ENCODE measurements at regions not wholly inside any gene's neighbourhood (a gene's known extent, or its start where the extent isn't known, plus 50 kb on each side); places are given as distances from the start of the nearest gene placed in this dataset.

DNA sequence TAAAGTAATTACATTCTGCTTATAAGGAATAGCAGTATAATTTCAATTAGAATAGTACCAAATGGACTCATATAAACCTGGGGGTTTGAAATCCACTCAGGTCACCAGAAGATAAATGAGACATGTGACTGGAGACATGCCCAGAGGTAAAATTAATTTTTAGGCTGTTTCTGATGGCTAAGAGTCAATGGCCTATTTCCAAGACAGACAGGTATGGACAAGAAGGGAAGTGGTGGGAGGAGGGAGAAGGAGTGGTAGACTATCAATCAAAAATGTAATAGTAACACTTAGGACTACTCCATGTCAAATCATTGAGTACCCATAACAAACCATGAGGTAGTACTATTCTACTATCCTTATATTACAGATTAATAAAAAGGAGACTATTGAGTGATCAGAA is 544.0 kb downstream of the GALC start:
- TF ChIP-seq, protein P1, sequence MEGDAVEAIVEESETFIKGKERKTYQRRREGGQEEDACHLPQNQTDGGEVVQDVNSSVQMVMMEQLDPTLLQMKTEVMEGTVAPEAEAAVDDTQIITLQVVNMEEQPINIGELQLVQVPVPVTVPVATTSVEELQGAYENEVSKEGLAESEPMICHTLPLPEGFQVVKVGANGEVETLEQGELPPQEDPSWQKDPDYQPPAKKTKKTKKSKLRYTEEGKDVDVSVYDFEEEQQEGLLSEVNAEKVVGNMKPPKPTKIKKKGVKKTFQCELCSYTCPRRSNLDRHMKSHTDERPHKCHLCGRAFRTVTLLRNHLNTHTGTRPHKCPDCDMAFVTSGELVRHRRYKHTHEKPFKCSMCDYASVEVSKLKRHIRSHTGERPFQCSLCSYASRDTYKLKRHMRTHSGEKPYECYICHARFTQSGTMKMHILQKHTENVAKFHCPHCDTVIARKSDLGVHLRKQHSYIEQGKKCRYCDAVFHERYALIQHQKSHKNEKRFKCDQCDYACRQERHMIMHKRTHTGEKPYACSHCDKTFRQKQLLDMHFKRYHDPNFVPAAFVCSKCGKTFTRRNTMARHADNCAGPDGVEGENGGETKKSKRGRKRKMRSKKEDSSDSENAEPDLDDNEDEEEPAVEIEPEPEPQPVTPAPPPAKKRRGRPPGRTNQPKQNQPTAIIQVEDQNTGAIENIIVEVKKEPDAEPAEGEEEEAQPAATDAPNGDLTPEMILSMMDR (conservative IDR thresholded peaks at IDR 0.05; ENCODE audit: low read depth, low read length): no peak
- no peaks in the 10 kb centered on the region for H3K4me1 ChIP-seq (ENCODE audit: low read depth, poor library complexity, severe bottlenecking)

DNA sequence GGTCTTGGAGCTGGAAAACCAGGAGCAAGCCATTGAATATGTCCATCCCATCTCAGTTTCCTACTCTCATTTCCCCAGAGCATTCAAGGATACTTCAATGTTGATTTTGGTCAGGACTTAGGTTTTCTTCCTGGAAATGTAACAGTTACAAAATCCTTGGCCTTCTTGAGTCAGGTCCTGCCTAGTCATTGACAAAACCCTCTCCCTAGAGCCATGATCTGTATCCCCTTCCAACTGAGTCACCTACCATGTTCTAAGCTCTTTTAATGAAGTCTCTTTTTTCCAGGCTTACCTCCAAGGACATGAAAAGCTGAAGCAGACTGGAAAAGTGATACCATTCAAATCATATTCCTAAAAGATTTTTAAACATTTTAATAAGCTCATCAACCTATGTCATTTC is 549.2 kb downstream of the GALC start:
- Histone ChIP-seq H3K36me3 (ENCODE audit: insufficient read depth) (no peaks in the 10 kb centered on the region), H4K20me1 (ENCODE audit: insufficient read depth) (no peaks in the 10 kb centered on the region), H3K4me2 (no peak overlapping the region), H3K27me3 (ENCODE audit: insufficient read depth, low read depth) (no peaks in the 10 kb centered on the region), H3K27ac (no peak overlapping the region), H3K79me2 (ENCODE audit: insufficient read depth, low read depth) (no peaks in the 10 kb centered on the region), H3K4me3 (IDR thresholded peaks at IDR 0.05; ENCODE audit: insufficient read depth, low read depth, low read length) (no peak overlapping the region), H3K4me1 (ENCODE audit: low read depth, poor library complexity, severe bottlenecking) (no peaks in the 10 kb centered on the region), H2AFZ (ENCODE audit: low read depth) (no peak overlapping the region), H3K9ac (no peak overlapping the region)
- TF ChIP-seq, protein P1 (conservative IDR thresholded peaks at IDR 0.05; ENCODE audit: low read depth, low read length): no peak

More for the DNA sequence above, 544.0 kb downstream of the GALC start:
- Histone ChIP-seq H3K36me3 (ENCODE audit: insufficient read depth) (no peaks in the 10 kb centered on the region), H3K79me2 (ENCODE audit: insufficient read depth, low read depth) (no peaks in the 10 kb centered on the region), H3K4me2 (no peak overlapping the region), H3K27me3 (ENCODE audit: insufficient read depth, low read depth) (no peaks in the 10 kb centered on the region), H2AFZ (ENCODE audit: low read depth) (no peak overlapping the region), H3K4me3 (IDR thresholded peaks at IDR 0.05; ENCODE audit: insufficient read depth, low read depth, low read length) (no peak overlapping the region), H4K20me1 (ENCODE audit: insufficient read depth) (no peaks in the 10 kb centered on the region), H3K9ac (no peak overlapping the region), H3K27ac (no peak overlapping the region)

DNA sequence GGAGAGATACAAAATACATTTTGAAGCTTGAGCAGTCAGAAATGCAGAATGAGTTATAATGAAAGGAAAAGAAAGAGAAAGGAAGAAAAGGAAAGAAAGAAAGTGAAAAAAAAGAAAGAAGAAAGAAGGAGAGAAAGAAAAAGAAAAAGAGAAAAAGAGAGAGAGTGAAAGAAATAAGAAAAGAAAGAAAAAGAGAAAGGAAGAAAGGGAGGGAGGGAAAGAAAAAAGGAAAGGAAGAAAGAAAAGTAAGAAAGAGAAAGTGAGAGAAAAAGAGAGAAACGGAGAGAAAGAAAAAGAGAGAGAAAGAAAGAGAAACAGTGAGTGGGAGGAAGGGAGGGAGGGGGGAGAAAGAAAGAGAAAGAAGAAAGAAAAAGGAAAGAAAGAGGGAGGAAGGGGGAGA is 549.9 kb downstream of the GALC start:
- H3K27me3 ChIP-seq (ENCODE audit: insufficient read depth, low read depth): no peaks in the 10 kb centered on the region
- TF ChIP-seq, protein P1 (conservative IDR thresholded peaks at IDR 0.05; ENCODE audit: low read depth, low read length): no peak
- H2AFZ ChIP-seq (ENCODE audit: low read depth): no peak overlapping the region
- H3K36me3 ChIP-seq (ENCODE audit: insufficient read depth): no peaks in the 10 kb centered on the region
- no peak overlapping the region for H3K4me2 ChIP-seq
- H3K79me2 ChIP-seq (ENCODE audit: insufficient read depth, low read depth): no peaks in the 10 kb centered on the region
- H3K4me1 ChIP-seq (ENCODE audit: low read depth, poor library complexity, severe bottlenecking): no peaks in the 10 kb centered on the region
- no peak overlapping the region for H3K4me3 ChIP-seq (IDR thresholded peaks at IDR 0.05; ENCODE audit: insufficient read depth, low read depth, low read length)
- no peaks in the 10 kb centered on the region for H4K20me1 ChIP-seq (ENCODE audit: insufficient read depth)
- no peak overlapping the region for H3K27ac ChIP-seq
- H3K9ac ChIP-seq: no peak overlapping the region

DNA sequence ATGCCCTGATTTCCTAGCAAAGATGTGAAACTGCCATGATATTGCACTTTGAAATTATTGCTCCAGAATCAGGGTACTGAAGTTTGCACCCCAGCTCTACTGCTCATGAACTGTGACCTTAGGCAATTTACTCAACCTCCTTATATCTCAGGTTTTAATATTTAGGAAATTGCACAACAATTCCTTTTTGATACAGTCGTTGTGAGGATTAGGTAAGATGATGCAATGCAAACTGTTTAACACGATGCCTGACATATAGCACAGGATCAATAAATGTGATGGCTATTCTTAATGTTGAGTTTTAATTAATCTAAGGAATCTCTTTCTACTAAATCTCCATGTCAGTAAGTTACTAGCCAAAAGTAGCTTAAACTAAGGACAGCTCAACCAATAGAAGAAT is 555.8 kb downstream of the GALC start:
- H3K36me3 ChIP-seq (ENCODE audit: insufficient read depth): no peaks in the 10 kb centered on the region
- no peaks in the 10 kb centered on the region for H3K27me3 ChIP-seq (ENCODE audit: insufficient read depth, low read depth)
- no peaks in the 10 kb centered on the region for H3K79me2 ChIP-seq (ENCODE audit: insufficient read depth, low read depth)
- H3K4me1 ChIP-seq (ENCODE audit: low read depth, poor library complexity, severe bottlenecking): no peaks in the 10 kb centered on the region
- no peak overlapping the region for H3K4me3 ChIP-seq (IDR thresholded peaks at IDR 0.05; ENCODE audit: insufficient read depth, low read depth, low read length)
- no peaks in the 10 kb centered on the region for H4K20me1 ChIP-seq (ENCODE audit: insufficient read depth)
- no peak overlapping the region for H3K9ac ChIP-seq
- TF ChIP-seq, protein P1 (conservative IDR thresholded peaks at IDR 0.05; ENCODE audit: low read depth, low read length): no peak
- H3K27ac ChIP-seq: no peak overlapping the region
- no peak overlapping the region for H3K4me2 ChIP-seq
- H2AFZ ChIP-seq (ENCODE audit: low read depth): no peak overlapping the region

Measured in KMS-11 (cell line).